H1 (cell line): ENCODE measurements at regions not wholly inside any gene's neighbourhood (a gene's known extent, or its start where the extent isn't known, plus 50 kb on each side); places are given as distances from the start of the nearest gene placed in this dataset.
A peak's percentile ranks its signal among the peaks of the same experiment; 100 is the strongest.

Experiments used
- CTCF ChIA-PET: fragments of 300-600 bp; sonication (Branson Sonifier 250); formaldehyde crosslinking; loops from one replicate; lab custom pipeline; 2021; ENCODE audit not compliant: partially characterized antibody; lab: Charles Lee
- POLR2A ChIA-PET: fragments of 300-600 bp; sonication (Branson Sonifier 250); formaldehyde crosslinking; loops from one replicate; lab custom pipeline; 2021; ENCODE audit warnings: inconsistent platforms; ENCODE audit not compliant: partially characterized antibody; lab: Charles Lee
- DNase-seq, 2 experiments: peaks; one replicate each; pipeline versions ENCODE4 v3.0.0 to v3.0.0-alpha.2; 2010 to 2022; ENCODE audit warnings: low spot score in 2 of 2, low read depth in 1 of 2, mixed read lengths in 1 of 2
- FAIRE-seq: peaks from 2 replicates; lab custom pipeline; 2011; peaks lifted over from hg19 to GRCh38; lab: Jason Lieb, UNC
- H2AFZ ChIP-seq: 2 replicates; pipeline ENCODE4 v1.8.1; 2012; ENCODE audit warnings: low read length, inconsistent platforms
- H2AK5ac ChIP-seq: 2 replicates; pipeline ENCODE4 v1.6.1; 2013; ENCODE audit warnings: low read depth, low read length
- H2BK120ac ChIP-seq: replicated peaks from 2 replicates; pipeline ENCODE3; 2013; ENCODE audit warnings: low read depth, low read length, inconsistent platforms
- H2BK12ac ChIP-seq: 2 replicates; pipeline ENCODE4 v1.6.1; 2013; ENCODE audit warnings: low read depth, low read length
- H2BK15ac ChIP-seq: 2 replicates; pipeline ENCODE4 v1.6.1; 2013; ENCODE audit warnings: low read length
- H2BK20ac ChIP-seq: 2 replicates; pipeline ENCODE4 v1.6.1; 2013; ENCODE audit warnings: low read length
- H2BK5ac ChIP-seq: 2 replicates; pipeline ENCODE4 v1.6.1; 2013; ENCODE audit warnings: low read depth, low read length
- H3K14ac ChIP-seq: 2 replicates; pipeline ENCODE4 v1.6.1; 2013; ENCODE audit warnings: inconsistent platforms; ENCODE audit not compliant: insufficient read length
- H3K18ac ChIP-seq: 2 replicates; pipeline ENCODE4 v1.6.1; 2013; ENCODE audit warnings: low read length; ENCODE audit errors: extremely low read depth
- H3K23ac ChIP-seq: 2 replicates; pipeline ENCODE4 v1.6.1; 2013; ENCODE audit warnings: inconsistent platforms; ENCODE audit not compliant: insufficient read length
- H3K23me2 ChIP-seq: 2 replicates; pipeline ENCODE4 v1.6.1; 2013; ENCODE audit warnings: low read depth, low read length
- H3K27ac ChIP-seq: 2 replicates; pipeline ENCODE4 v1.6.1; 2011; ENCODE audit warnings: low read depth, low read length, inconsistent platforms
- H3K27me3 ChIP-seq, 4 experiments: replicated peaks in 1 of 4; 1 replicate in 1 of 4; 2 replicates in 3 of 4; pipeline versions ENCODE4 v1.6.1 to v1.8.1; 2011 to 2013; ENCODE audit warnings: low read length in 3 of 4, mild to moderate bottlenecking in 3 of 4, inconsistent platforms in 2 of 4, mixed read lengths in 2 of 4, moderate library complexity in 1 of 4; ENCODE audit not compliant: control insufficient read depth in 3 of 4, insufficient read depth in 3 of 4; ENCODE audit errors: extremely low read depth in 1 of 4
- H3K36me3 ChIP-seq, 4 experiments: 2 replicates each; pipeline versions ENCODE4 v1.6.1 to v1.8.1; 2011 to 2013; ENCODE audit warnings: mild to moderate bottlenecking in 4 of 4, low read length in 3 of 4, moderate library complexity in 2 of 4, control low read depth in 1 of 4, inconsistent platforms in 1 of 4; ENCODE audit not compliant: insufficient read depth in 4 of 4, control insufficient read depth in 2 of 4
- H3K4ac ChIP-seq: replicated peaks from 2 replicates; pipeline ENCODE3; 2013; ENCODE audit warnings: low read length, low read depth, mixed read lengths, inconsistent platforms; ENCODE audit not compliant: insufficient read length
- H3K4me1 ChIP-seq, 4 experiments: replicated peaks in 1 of 4; 1 replicate in 1 of 4; 2 replicates in 3 of 4; pipeline versions ENCODE4 v1.6.1 to v1.8.1; 2011 to 2013; ENCODE audit warnings: low read length in 3 of 4, inconsistent platforms in 2 of 4, mixed read lengths in 1 of 4; ENCODE audit not compliant: insufficient read depth in 4 of 4, control insufficient read depth in 3 of 4
- H3K4me2 ChIP-seq, 2 experiments: 2 replicates each; pipeline versions ENCODE4 v1.6.1 to v1.8.1; 2011 to 2013; ENCODE audit warnings: low read depth in 2 of 2, low read length in 2 of 2, control low read depth in 1 of 2, inconsistent platforms in 1 of 2, mild to moderate bottlenecking in 1 of 2; ENCODE audit not compliant: insufficient read depth in 1 of 2
- H3K4me3 ChIP-seq, 4 experiments: fragments of 200-600, 300-600 bp in 1 of 4; sonication (generic), shearing (Covaris generic), sonication (Bioruptor Twin) in 1 of 4; 2 replicates each; pipeline versions ENCODE4 v1.5.1 to v1.8.1; 2011 to 2016; ENCODE audit warnings: low read length in 4 of 4, low read depth in 3 of 4, control low read depth in 2 of 4, inconsistent platforms in 2 of 4, mild to moderate bottlenecking in 2 of 4, mixed read lengths in 1 of 4, moderate library complexity in 1 of 4; ENCODE audit not compliant: insufficient read depth in 2 of 4; ENCODE audit errors: extremely low read depth in 1 of 4
- H3K56ac ChIP-seq: replicated peaks from 2 replicates; pipeline ENCODE3; 2013; ENCODE audit warnings: low read depth, mild to moderate bottlenecking, mixed read lengths, low read length, inconsistent platforms; ENCODE audit not compliant: insufficient read length
- H3K79me1 ChIP-seq: 2 replicates; pipeline ENCODE4 v1.6.1; 2013; ENCODE audit warnings: low read depth, low read length, control low read depth
- H3K79me2 ChIP-seq, 2 experiments: 2 replicates each; pipeline versions ENCODE4 v1.6.1 to v1.8.1; 2012 to 2013; ENCODE audit warnings: low read length in 2 of 2, mild to moderate bottlenecking in 2 of 2, inconsistent platforms in 1 of 2; ENCODE audit not compliant: insufficient read depth in 2 of 2, control insufficient read depth in 1 of 2
- H3K9ac ChIP-seq, 4 experiments: replicated peaks in 1 of 4; 1 replicate in 1 of 4; 2 replicates in 3 of 4; pipeline versions ENCODE4 v1.6.1 to v1.8.1; 2011 to 2013; ENCODE audit warnings: low read depth in 3 of 4, low read length in 3 of 4, control low read depth in 2 of 4, mild to moderate bottlenecking in 2 of 4, moderate library complexity in 2 of 4, inconsistent platforms in 1 of 4; ENCODE audit errors: extremely low read depth in 1 of 4
- H3K9me3 ChIP-seq, 2 experiments: 2 replicates each; pipeline versions ENCODE4 v1.6.1 to v1.8.1; 2012 to 2013; ENCODE audit warnings: mild to moderate bottlenecking in 2 of 2, moderate library complexity in 2 of 2, control low read depth in 1 of 2, inconsistent platforms in 1 of 2, low read depth in 1 of 2, low read length in 1 of 2, mixed read lengths in 1 of 2; ENCODE audit not compliant: insufficient read depth in 2 of 2
- H4K20me1 ChIP-seq, 2 experiments: replicated peaks in 1 of 2; 2 replicates each; pipeline versions ENCODE3 to v1.8.1; 2011 to 2013; ENCODE audit warnings: inconsistent platforms in 2 of 2, low read length in 2 of 2, mild to moderate bottlenecking in 1 of 2; ENCODE audit not compliant: insufficient read depth in 2 of 2, control insufficient read depth in 1 of 2
- H4K5ac ChIP-seq: 2 replicates; pipeline ENCODE4 v1.6.1; 2013; ENCODE audit warnings: low read length, low read depth, mixed read lengths, inconsistent platforms; ENCODE audit not compliant: insufficient read length
- H4K8ac ChIP-seq: 2 replicates; pipeline ENCODE4 v1.8.0; 2013; ENCODE audit warnings: mild to moderate bottlenecking, moderate library complexity, low read length, inconsistent platforms; ENCODE audit not compliant: insufficient read depth; ENCODE audit errors: extremely low read depth
- H4K91ac ChIP-seq: replicated peaks from 2 replicates; pipeline ENCODE3; 2013; ENCODE audit warnings: low read length, mixed read lengths, inconsistent platforms; ENCODE audit not compliant: insufficient read length
- CTBP2 ChIP-seq: IDR thresholded peaks from 2 replicates; pipeline ENCODE4 v1.7.0; 2011; ENCODE audit warnings: borderline replicate concordance, mild to moderate bottlenecking, moderate library complexity, mixed read lengths, low read length; ENCODE audit not compliant: insufficient read depth, insufficient read length
- CTCF ChIP-seq, 3 experiments: IDR thresholded peaks; 1 replicate in 2 of 3; 2 replicates in 1 of 3; pipeline versions ENCODE4 v1.5.1 to v1.6.1; 2011; ENCODE audit warnings: low read length in 3 of 3, mild to moderate bottlenecking in 3 of 3, inconsistent platforms in 2 of 3, low read depth in 1 of 3, moderate library complexity in 1 of 3; ENCODE audit not compliant: insufficient read depth in 1 of 3; ENCODE audit errors: control extremely low read depth in 1 of 3
- HDAC6 ChIP-seq: IDR thresholded peaks from one replicate; pipeline ENCODE4 v1.7.1; 2012; ENCODE audit warnings: low read depth, mild to moderate bottlenecking, inconsistent platforms, low read length, moderate library complexity
- POLR2AphosphoS5 ChIP-seq: IDR thresholded peaks from 2 replicates; pipeline ENCODE4 v1.6.1; 2011; ENCODE audit warnings: low read depth, low read length
- POU5F1 ChIP-seq: IDR thresholded peaks from 2 replicates; pipeline ENCODE4 v1.6.1; 2011; ENCODE audit warnings: low read depth, mild to moderate bottlenecking, low read length, moderate library complexity
- RNF2 ChIP-seq: fragments of 200-900, 300-1000 bp; sonication (generic); IDR thresholded peaks from 2 replicates; pipeline ENCODE4 v1.7.1; 2016; ENCODE audit warnings: borderline replicate concordance, low read depth, mild to moderate bottlenecking, antibody characterized with exemption, low read length; ENCODE audit not compliant: poor library complexity, severe bottlenecking; ENCODE audit errors: missing control alignments
- SP1 ChIP-seq: IDR thresholded peaks from 2 replicates; pipeline ENCODE4 v1.6.1; 2011; ENCODE audit warnings: low read depth, low read length
- SRF ChIP-seq: IDR thresholded peaks from 2 replicates; pipeline ENCODE4 v1.6.1; 2011; ENCODE audit warnings: mild to moderate bottlenecking, low read depth, low read length, moderate library complexity
- TAF1 ChIP-seq: IDR thresholded peaks from 2 replicates; pipeline ENCODE4 v1.6.1; 2011; ENCODE audit warnings: mild to moderate bottlenecking, low read depth, low read length
- TAF7 ChIP-seq: optimal IDR thresholded peaks from 2 replicates; pipeline ENCODE3; 2011; ENCODE audit warnings: low read depth, mild to moderate bottlenecking, inconsistent platforms, low read length, moderate library complexity, borderline replicate concordance
- TEAD4 ChIP-seq: IDR thresholded peaks from 2 replicates; pipeline ENCODE4 v1.6.1; 2012; ENCODE audit warnings: low read depth, low read length, inconsistent platforms, mixed read lengths
- WGBS, 2 experiments: shearing (Covaris generic) in 1 of 2; methylation state at CpG; one replicate each; pipeline versions ENCODE4 v1.1.6 to v1.1.7; 2013 to 2015; ENCODE audit warnings: low lambda C conversion rate in 2 of 2, mixed read lengths in 2 of 2, inconsistent platforms in 1 of 2, low coverage in 1 of 2, missing lambda C conversion rate in 1 of 2; ENCODE audit not compliant: insufficient replicate concordance in 2 of 2, insufficient coverage in 1 of 2, insufficient read length in 1 of 2; ENCODE audit errors: extremely low coverage in 1 of 2, missing lambda C conversion rate in 1 of 2; 5-methylcytosine and 5-hydroxymethylcytosine counted together

- POLR2A ChIA-PET = no interaction called here
- H4K20me1 ChIP-seq = no peaks in the 10 kb centered on the region
- no peak overlapping the region for H3K9ac ChIP-seq
- H3K9me3 ChIP-seq = no peaks in the 10 kb centered on the region
- H3K79me1 ChIP-seq = no peaks in the 10 kb centered on the region
- H3K4me1 ChIP-seq = no peaks in the 10 kb centered on the region
- H2AK5ac ChIP-seq = no peak overlapping the region
- no peak overlapping the region for H3K18ac ChIP-seq
- H3K27ac ChIP-seq = no peak overlapping the region
- H4K5ac ChIP-seq = no peak overlapping the region
- no peak overlapping the region for H4K8ac ChIP-seq
- H3K4ac ChIP-seq = no peak overlapping the region
- no peak overlapping the region for H2BK120ac ChIP-seq
- no peak overlapping the region for H3K56ac ChIP-seq
- H3K23ac ChIP-seq = no peak overlapping the region
- H2BK5ac ChIP-seq = no peak overlapping the region
- peak in 1 of 2 experiments; percentile 52 for DNase-seq
- no peak overlapping the region for H3K4me2 ChIP-seq
- H3K79me2 ChIP-seq = no peaks in the 10 kb centered on the region
- no peak overlapping the region for H2BK15ac ChIP-seq
- no peak overlapping the region for H3K14ac ChIP-seq
- H3K23me2 ChIP-seq = no peaks in the 10 kb centered on the region; the same call in 1 of the 2 replicates
- no peak overlapping the region for H2BK20ac ChIP-seq
- FAIRE-seq = peak; percentile 90
- no peak overlapping the region for H2AFZ ChIP-seq
- CTCF ChIA-PET = interaction anchor here (0.6 to 2.9 kb wide), 25 partner anchors 9 to 864 kb away, joined by 3 to 17 read pairs (median 4); no protein-coding TSS in a partner anchor
- H2BK12ac ChIP-seq = no peak overlapping the region
- H3K4me3 ChIP-seq = no peak overlapping the region
- H3K27me3 ChIP-seq = no peaks in the 10 kb centered on the region
- H3K36me3 ChIP-seq = no peaks in the 10 kb centered on the region
- no peak overlapping the region for H4K91ac ChIP-seq
- 59% methylated on average over 2 of the region's 2 CpGs; no CpG with 5 or more reads in 1 of the 2 experiments for WGBS, 2 experiments
- TF ChIP-seq POU5F1 (no peak), HDAC6 (no peak), TAF7 (no peak), CTBP2 (no peak), TEAD4 (no peak), SRF (no peak), TAF1 (no peak), CTCF (IDR thresholded peaks at IDR 0.05; ENCODE audit: control extremely low read depth in 1 of 3, insufficient read depth in 1 of 3, low read depth in 1 of 3, low read length in 3 of 3) (peak in 2 of 3 experiments; percentile 63 to 79; a peak in 3 of 4 replicates), RNF2 (no peak), POLR2AphosphoS5 (no peak), SP1 (no peak)
Measured at GRCh38 chr2:21372654-21373053, 248.9 kb downstream of the TDRD15 start.
